ENCODE measurements at regions not wholly inside any gene's neighbourhood (a gene's known extent, or its start where the extent isn't known, plus 50 kb on each side); places are given as distances from the start of the nearest gene placed in this dataset.

DNA sequence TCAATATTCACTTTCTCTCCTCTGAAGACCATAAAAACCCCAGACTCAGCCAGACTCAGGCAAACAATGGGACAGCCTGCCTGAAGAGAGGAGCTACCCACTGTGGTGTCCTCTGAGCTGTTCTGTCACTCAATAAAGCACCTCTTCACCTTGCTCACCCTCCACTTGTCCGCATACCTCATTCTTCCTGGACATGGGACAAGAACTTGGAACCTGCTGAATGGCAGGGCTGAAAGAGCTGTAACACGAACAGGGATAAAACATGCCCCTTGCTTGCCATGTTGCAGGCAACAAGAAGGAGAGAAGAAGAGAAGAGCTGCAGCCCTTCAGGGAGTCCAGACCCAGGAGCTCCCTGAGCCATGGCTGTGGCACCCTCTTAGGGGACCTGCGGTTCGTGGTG lies 86.8 kb upstream of the SEMA6A start:
- no peak for TF ChIP-seq RAD21 (conservative IDR thresholded peaks at IDR 0.05 in 1 of 2, IDR thresholded peaks at IDR 0.05 in 1 of 2)
- no peak for TF ChIP-seq POLR2A (IDR thresholded peaks at IDR 0.05; ENCODE audit: low read length)
- TF ChIP-seq SMC3 (IDR thresholded peaks at IDR 0.05) = no peak
- TF ChIP-seq, protein P1, sequence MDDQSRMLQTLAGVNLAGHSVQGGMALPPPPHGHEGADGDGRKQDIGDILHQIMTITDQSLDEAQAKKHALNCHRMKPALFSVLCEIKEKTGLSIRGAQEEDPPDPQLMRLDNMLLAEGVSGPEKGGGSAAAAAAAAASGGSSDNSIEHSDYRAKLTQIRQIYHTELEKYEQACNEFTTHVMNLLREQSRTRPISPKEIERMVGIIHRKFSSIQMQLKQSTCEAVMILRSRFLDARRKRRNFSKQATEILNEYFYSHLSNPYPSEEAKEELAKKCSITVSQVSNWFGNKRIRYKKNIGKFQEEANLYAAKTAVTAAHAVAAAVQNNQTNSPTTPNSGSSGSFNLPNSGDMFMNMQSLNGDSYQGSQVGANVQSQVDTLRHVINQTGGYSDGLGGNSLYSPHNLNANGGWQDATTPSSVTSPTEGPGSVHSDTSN (IDR thresholded peaks at IDR 0.05) = no peak
- TF ChIP-seq, protein P2, sequence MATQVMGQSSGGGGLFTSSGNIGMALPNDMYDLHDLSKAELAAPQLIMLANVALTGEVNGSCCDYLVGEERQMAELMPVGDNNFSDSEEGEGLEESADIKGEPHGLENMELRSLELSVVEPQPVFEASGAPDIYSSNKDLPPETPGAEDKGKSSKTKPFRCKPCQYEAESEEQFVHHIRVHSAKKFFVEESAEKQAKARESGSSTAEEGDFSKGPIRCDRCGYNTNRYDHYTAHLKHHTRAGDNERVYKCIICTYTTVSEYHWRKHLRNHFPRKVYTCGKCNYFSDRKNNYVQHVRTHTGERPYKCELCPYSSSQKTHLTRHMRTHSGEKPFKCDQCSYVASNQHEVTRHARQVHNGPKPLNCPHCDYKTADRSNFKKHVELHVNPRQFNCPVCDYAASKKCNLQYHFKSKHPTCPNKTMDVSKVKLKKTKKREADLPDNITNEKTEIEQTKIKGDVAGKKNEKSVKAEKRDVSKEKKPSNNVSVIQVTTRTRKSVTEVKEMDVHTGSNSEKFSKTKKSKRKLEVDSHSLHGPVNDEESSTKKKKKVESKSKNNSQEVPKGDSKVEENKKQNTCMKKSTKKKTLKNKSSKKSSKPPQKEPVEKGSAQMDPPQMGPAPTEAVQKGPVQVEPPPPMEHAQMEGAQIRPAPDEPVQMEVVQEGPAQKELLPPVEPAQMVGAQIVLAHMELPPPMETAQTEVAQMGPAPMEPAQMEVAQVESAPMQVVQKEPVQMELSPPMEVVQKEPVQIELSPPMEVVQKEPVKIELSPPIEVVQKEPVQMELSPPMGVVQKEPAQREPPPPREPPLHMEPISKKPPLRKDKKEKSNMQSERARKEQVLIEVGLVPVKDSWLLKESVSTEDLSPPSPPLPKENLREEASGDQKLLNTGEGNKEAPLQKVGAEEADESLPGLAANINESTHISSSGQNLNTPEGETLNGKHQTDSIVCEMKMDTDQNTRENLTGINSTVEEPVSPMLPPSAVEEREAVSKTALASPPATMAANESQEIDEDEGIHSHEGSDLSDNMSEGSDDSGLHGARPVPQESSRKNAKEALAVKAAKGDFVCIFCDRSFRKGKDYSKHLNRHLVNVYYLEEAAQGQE (IDR thresholded peaks at IDR 0.05) = no peak
- TF ChIP-seq, protein P3, sequence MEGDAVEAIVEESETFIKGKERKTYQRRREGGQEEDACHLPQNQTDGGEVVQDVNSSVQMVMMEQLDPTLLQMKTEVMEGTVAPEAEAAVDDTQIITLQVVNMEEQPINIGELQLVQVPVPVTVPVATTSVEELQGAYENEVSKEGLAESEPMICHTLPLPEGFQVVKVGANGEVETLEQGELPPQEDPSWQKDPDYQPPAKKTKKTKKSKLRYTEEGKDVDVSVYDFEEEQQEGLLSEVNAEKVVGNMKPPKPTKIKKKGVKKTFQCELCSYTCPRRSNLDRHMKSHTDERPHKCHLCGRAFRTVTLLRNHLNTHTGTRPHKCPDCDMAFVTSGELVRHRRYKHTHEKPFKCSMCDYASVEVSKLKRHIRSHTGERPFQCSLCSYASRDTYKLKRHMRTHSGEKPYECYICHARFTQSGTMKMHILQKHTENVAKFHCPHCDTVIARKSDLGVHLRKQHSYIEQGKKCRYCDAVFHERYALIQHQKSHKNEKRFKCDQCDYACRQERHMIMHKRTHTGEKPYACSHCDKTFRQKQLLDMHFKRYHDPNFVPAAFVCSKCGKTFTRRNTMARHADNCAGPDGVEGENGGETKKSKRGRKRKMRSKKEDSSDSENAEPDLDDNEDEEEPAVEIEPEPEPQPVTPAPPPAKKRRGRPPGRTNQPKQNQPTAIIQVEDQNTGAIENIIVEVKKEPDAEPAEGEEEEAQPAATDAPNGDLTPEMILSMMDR (IDR thresholded peaks at IDR 0.05) = no peak
